K562 (cell line): ENCODE measurements at regions not wholly inside any gene's neighbourhood (a gene's known extent, or its start where the extent isn't known, plus 50 kb on each side); places are given as distances from the start of the nearest gene placed in this dataset.

Source experiments
- ATAC-seq: fragments of 200-7000 bp; cut with Tn5 transposase; 3 replicates; pipeline ENCODE4 v1.9.1; 2020; ENCODE audit warnings: moderate library complexity
- BruUV-seq: library from RNA; stranded (reverse); fragments of 400-500 nt; replicated peaks from 2 replicates; lab custom pipeline; 2021; lab: Mats Ljungman, UMichigan
- CTCF ChIA-PET: fragments of 300-600 bp; formaldehyde crosslinking; extraction: SDS; loops from one replicate; lab custom pipeline; 2021; ENCODE audit warnings: low intra/inter-chr PET ratio; lab: Yijun Ruan, JAX
- POLR2A ChIA-PET: fragments of 300-600, 350-650 bp; sonication (Branson Sonifier 250); formaldehyde crosslinking; extraction: SDS; loops from one replicate; lab custom pipeline; 2021; ENCODE audit warnings: antibody characterized with exemption, inconsistent platforms; lab: Yijun Ruan, JAX
- DNase-seq, 4 experiments: peaks; one replicate each; pipeline versions ENCODE4 v3.0.0 to v3.0.0-alpha.2; 2011 to 2018; ENCODE audit warnings: low spot score in 3 of 4, mixed read lengths in 3 of 4; ENCODE audit errors: extremely low read depth in 1 of 4
- FAIRE-seq: peaks from 2 replicates; lab custom pipeline; 2011; peaks lifted over from hg19 to GRCh38; lab: Jason Lieb, UNC
- H2AFZ ChIP-seq: 2 replicates; pipeline ENCODE4 v1.6.0; 2011; ENCODE audit warnings: low read depth, low read length, control low read depth, inconsistent platforms
- H3K27ac ChIP-seq: fragments of 200-600 bp; 3 replicates; pipeline ENCODE4 v1.8.0; 2011; ENCODE audit warnings: low read depth, mild to moderate bottlenecking, control low read depth, inconsistent platforms, low read length, moderate library complexity, mixed read lengths; ENCODE audit errors: extremely low read depth
- H3K27me3 ChIP-seq, 2 experiments: fragments of 300-600 bp in 1 of 2; 2 replicates in 1 of 2; 3 replicates in 1 of 2; pipeline versions ENCODE4 v1.6.0 to v1.8.0; 2011; ENCODE audit warnings: inconsistent platforms in 2 of 2, low read length in 2 of 2, mild to moderate bottlenecking in 1 of 2, mixed read lengths in 1 of 2, moderate library complexity in 1 of 2; ENCODE audit not compliant: control insufficient read depth in 2 of 2, insufficient read depth in 2 of 2
- H3K36me3 ChIP-seq: fragments of 300-600 bp; 3 replicates; pipeline ENCODE4 v1.8.0; 2011; ENCODE audit warnings: mild to moderate bottlenecking, low read length, inconsistent platforms; ENCODE audit not compliant: control insufficient read depth, insufficient read depth
- H3K4me1 ChIP-seq, 2 experiments: fragments of 200-600 bp in 1 of 2; replicated peaks in 1 of 2; 2 replicates in 1 of 2; 3 replicates in 1 of 2; pipeline versions ENCODE4 v1.5.1 to v1.8.0; 2011; ENCODE audit warnings: inconsistent platforms in 2 of 2, low read length in 2 of 2, mild to moderate bottlenecking in 1 of 2, mixed read lengths in 1 of 2, moderate library complexity in 1 of 2; ENCODE audit not compliant: control insufficient read depth in 2 of 2, insufficient read depth in 2 of 2
- H3K4me2 ChIP-seq: 2 replicates; pipeline ENCODE4 v1.6.1; 2011; ENCODE audit warnings: low read length, control low read depth, inconsistent platforms, mixed read lengths; ENCODE audit not compliant: insufficient read depth
- H3K4me3 ChIP-seq: fragments of 200-600 bp; sonication (generic), shearing (Covaris generic); 2 replicates; pipeline ENCODE4 v1.5.1; 2016; ENCODE audit warnings: control low read depth, inconsistent platforms
- H3K79me2 ChIP-seq: fragments of 200-600 bp; 3 replicates; pipeline ENCODE4 v1.8.0; 2011; ENCODE audit warnings: low read length, inconsistent platforms; ENCODE audit not compliant: control insufficient read depth, insufficient read depth
- H3K9ac ChIP-seq, 2 experiments: 2 replicates each; pipeline versions ENCODE4 v1.6.0 to v1.6.1; 2011; ENCODE audit warnings: low read depth in 2 of 2, low read length in 2 of 2, control low read depth in 1 of 2, inconsistent platforms in 1 of 2, mild to moderate bottlenecking in 1 of 2, mixed read lengths in 1 of 2; ENCODE audit not compliant: insufficient read depth in 1 of 2
- H3K9me1 ChIP-seq: one replicate; pipeline ENCODE4 v1.6.0; 2011; ENCODE audit warnings: inconsistent platforms, mild to moderate bottlenecking, low read length, moderate library complexity; ENCODE audit not compliant: control insufficient read depth, insufficient read depth
- H3K9me3 ChIP-seq: replicated peaks from 2 replicates; pipeline ENCODE4 v1.5.1; 2011; ENCODE audit warnings: low read depth, low read length, inconsistent platforms; ENCODE audit not compliant: control insufficient read depth, insufficient read depth
- H4K20me1 ChIP-seq: replicated peaks from 2 replicates; pipeline ENCODE4 v1.6.1; 2011; ENCODE audit warnings: low read length, inconsistent platforms, mixed read lengths; ENCODE audit not compliant: control insufficient read depth, insufficient read depth
- BHLHE40 ChIP-seq: IDR thresholded peaks from 2 replicates; pipeline ENCODE4 v1.6.1; 2011; ENCODE audit warnings: low read length, improper control_type of control experiment
- BRF1 ChIP-seq: IDR thresholded peaks from 3 replicates; pipeline ENCODE4 v1.6.1; 2011; ENCODE audit warnings: borderline replicate concordance, mild to moderate bottlenecking; ENCODE audit not compliant: insufficient read length; ENCODE audit errors: extremely low read depth
- CCAR2 ChIP-seq: fragments of 200-400 bp; formaldehyde crosslinking; IDR thresholded peaks from 2 replicates; pipeline ENCODE4 v1.6.1; 2017; ENCODE audit warnings: mild to moderate bottlenecking, low read depth, low read length
- COPS2 ChIP-seq: fragments of 450-650 bp; conservative IDR thresholded peaks from 2 replicates; pipeline ENCODE4 v1.6.1; 2016; ENCODE audit warnings: mild to moderate bottlenecking, moderate library complexity
- DACH1 ChIP-seq: fragments of 450-650 bp; IDR thresholded peaks from 2 replicates; pipeline ENCODE4 v1.6.1; 2018; ENCODE audit not compliant: partially characterized antibody
- HDAC8 ChIP-seq: fragments of 450-650 bp; IDR thresholded peaks from 2 replicates; pipeline ENCODE4 v1.6.1; 2016; ENCODE audit warnings: mild to moderate bottlenecking, missing genetic modification characterization, moderate library complexity, missing compliant biosample characterization
- MEF2D ChIP-seq: conservative IDR thresholded peaks from 2 replicates; pipeline ENCODE4 v1.6.1; 2016; ENCODE audit warnings: low read depth, missing genetic modification characterization, missing compliant biosample characterization
- MTA2 ChIP-seq: fragments of 450-650 bp; IDR thresholded peaks from 2 replicates; pipeline ENCODE4 v1.6.1; 2016; ENCODE audit warnings: low read depth
- NFIC ChIP-seq: fragments of 450-650 bp; IDR thresholded peaks from 2 replicates; pipeline ENCODE4 v1.6.1; 2017; ENCODE audit warnings: mild to moderate bottlenecking, inconsistent platforms
- NRF1 ChIP-seq, 2 experiments: fragments of 450-650 bp; IDR thresholded peaks in 1 of 2; conservative IDR thresholded peaks in 1 of 2; 2 replicates each; pipeline ENCODE4 v1.6.1; 2014; ENCODE audit warnings: mild to moderate bottlenecking in 2 of 2
- SRSF9 ChIP-seq: fragments of 200-400 bp; formaldehyde crosslinking; IDR thresholded peaks from 2 replicates; pipeline ENCODE4 v1.6.1; 2017; ENCODE audit warnings: low read depth, low read length, borderline replicate concordance
- TFAM ChIP-seq: fragments of 250-450 bp; sonication (Bioruptor Pico); conservative IDR thresholded peaks from 2 replicates; pipeline ENCODE4 v1.5.0; 2021; ENCODE audit warnings: mild to moderate bottlenecking, moderate library complexity
- ZBTB8A ChIP-seq: fragments of 450-650 bp; IDR thresholded peaks from 2 replicates; pipeline ENCODE4 v1.6.1; 2018; ENCODE audit warnings: mild to moderate bottlenecking, moderate library complexity; ENCODE audit not compliant: partially characterized antibody
- ZNF764 ChIP-seq: fragments of 250-450 bp; sonication (Bioruptor Pico); IDR thresholded peaks from 2 replicates; pipeline ENCODE4 v1.4.0; 2020; ENCODE audit warnings: low read depth, mild to moderate bottlenecking, moderate library complexity
- WGBS: fragments of 100-300 bp; shearing (Covaris generic); methylation state at CpG from one replicate; pipeline ENCODE4 v1.1.6; 2016; ENCODE audit warnings: low coverage, mixed read lengths; ENCODE audit not compliant: insufficient coverage; ENCODE audit errors: missing lambda C conversion rate; 5-methylcytosine and 5-hydroxymethylcytosine counted together
- in situ Hi-C: fragments of 300-500 bp; cut with MboI; formaldehyde crosslinking; loops from 4 replicates; pipeline ENCODE4 v1.15.0; 2018; ENCODE audit warnings: inconsistent platforms, mixed read lengths
- intact Hi-C: fragments of 100-400 bp; cut with micrococcal nuclease; formaldehyde crosslinking; loops from 2 replicates; pipeline ENCODE4 v1.14.2; 2022
- TF ChIP-seq, protein P1 (sequence below): sonication (generic); formaldehyde crosslinking; IDR thresholded peaks from 2 replicates; pipeline ENCODE4 v1.9.0; 2022; ENCODE audit warnings: mild to moderate bottlenecking, missing genetic modification reagents
- TF ChIP-seq, protein P2 (sequence below), 2 experiments: fragments of 250-450 bp in 1 of 2; fragments of 450-650 bp in 1 of 2; sonication (Bioruptor Pico) in 1 of 2; IDR thresholded peaks; 2 replicates each; pipeline versions ENCODE4 v1.6.1 to v1.8.0; 2016 to 2021; ENCODE audit warnings: mild to moderate bottlenecking in 2 of 2, moderate library complexity in 2 of 2, missing compliant biosample characterization in 1 of 2, missing genetic modification characterization in 1 of 2

DNA sequence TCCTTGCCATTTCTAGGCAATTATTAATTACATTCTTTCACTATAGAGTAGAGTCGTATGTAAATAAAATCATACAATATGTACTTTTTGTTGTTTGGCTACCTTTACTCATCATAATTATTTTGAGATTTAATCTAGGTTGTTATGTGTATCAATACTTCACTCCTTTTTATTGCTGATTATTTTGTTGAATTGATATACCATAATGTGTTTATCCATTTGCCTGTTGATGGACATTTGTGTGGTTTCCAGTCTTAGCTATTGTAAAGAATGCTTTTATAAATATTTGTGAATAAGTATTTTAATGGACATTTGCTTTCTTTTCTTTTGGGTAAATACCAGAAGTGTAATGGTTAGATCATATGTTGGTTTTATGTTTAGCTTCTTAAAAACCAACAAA is 174.0 kb downstream of the RAMP3 start:
- Histone ChIP-seq H3K27me3 (no peaks in the 10 kb centered on the region; a peak in 1 of 5 replicates), H3K4me2 (no peak overlapping the region), H3K9me1 (no peaks in the 10 kb centered on the region), H3K27ac (no peak overlapping the region), H4K20me1 (no peaks in the 10 kb centered on the region), H3K4me3 (no peak overlapping the region), H3K79me2 (no peaks in the 10 kb centered on the region), H3K9ac (no peak overlapping the region), H2AFZ (no peak overlapping the region), H3K36me3 (no peaks in the 10 kb centered on the region), H3K4me1 (no peaks in the 10 kb centered on the region), H3K9me3 (no peaks in the 10 kb centered on the region)
- BruUV-seq: no TSS peak
- 0% methylated on average over 1 of the region's 1 CpG for WGBS
- ATAC-seq (no peak), DNase-seq (no peak), FAIRE-seq (no peak)
- POLR2A ChIA-PET: no interaction called here
- TF ChIP-seq MEF2D (tag) (no peak), TFAM (CRISPR knock-in tag) (no peak), NFIC (no peak), NRF1 (conservative IDR thresholded peaks at IDR 0.05 in 1 of 2, IDR thresholded peaks at IDR 0.05 in 1 of 2) (no peak), CCAR2 (no peak), BRF1 (no peak), ZBTB8A (no peak), COPS2 (no peak), ZNF764 (no peak), BHLHE40 (no peak), HDAC8 (tag) (no peak), MTA2 (no peak), SRSF9 (no peak), DACH1 (no peak)
- TF ChIP-seq, protein P1, sequence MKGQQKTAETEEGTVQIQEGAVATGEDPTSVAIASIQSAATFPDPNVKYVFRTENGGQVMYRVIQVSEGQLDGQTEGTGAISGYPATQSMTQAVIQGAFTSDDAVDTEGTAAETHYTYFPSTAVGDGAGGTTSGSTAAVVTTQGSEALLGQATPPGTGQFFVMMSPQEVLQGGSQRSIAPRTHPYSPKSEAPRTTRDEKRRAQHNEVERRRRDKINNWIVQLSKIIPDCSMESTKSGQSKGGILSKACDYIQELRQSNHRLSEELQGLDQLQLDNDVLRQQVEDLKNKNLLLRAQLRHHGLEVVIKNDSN (CRISPR knock-in tag): no peak
- TF ChIP-seq, protein P2, sequence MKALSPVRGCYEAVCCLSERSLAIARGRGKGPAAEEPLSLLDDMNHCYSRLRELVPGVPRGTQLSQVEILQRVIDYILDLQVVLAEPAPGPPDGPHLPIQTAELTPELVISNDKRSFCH (CRISPR knock-in tag; IDR thresholded peaks at IDR 0.05): no peak
- TF ChIP-seq, protein P2 (tag; IDR thresholded peaks at IDR 0.05): no peak
- CTCF ChIA-PET: no interaction called here
- intact Hi-C loops (no loop called here), in situ Hi-C loops (no loop called here)
